Epithelial cell of proximal tubule (primary cell): ENCODE measurements at regions not wholly inside any gene's neighbourhood (a gene's known extent, or its start where the extent isn't known, plus 50 kb on each side); places are given as distances from the start of the nearest gene placed in this dataset.

Source experiments
- DNase-seq: peaks from one replicate; pipeline ENCODE4 v3.0.0-alpha.2; 2011; ENCODE audit warnings: low read depth
- H3K4me3 ChIP-seq: 2 replicates; pipeline ENCODE4 v1.5.1; 2011; ENCODE audit warnings: low read depth, mild to moderate bottlenecking, low read length
- CTCF ChIP-seq: conservative IDR thresholded peaks from 2 replicates; pipeline ENCODE4 v1.5.1; 2012; ENCODE audit warnings: low read depth, mild to moderate bottlenecking, low read length

DNA sequence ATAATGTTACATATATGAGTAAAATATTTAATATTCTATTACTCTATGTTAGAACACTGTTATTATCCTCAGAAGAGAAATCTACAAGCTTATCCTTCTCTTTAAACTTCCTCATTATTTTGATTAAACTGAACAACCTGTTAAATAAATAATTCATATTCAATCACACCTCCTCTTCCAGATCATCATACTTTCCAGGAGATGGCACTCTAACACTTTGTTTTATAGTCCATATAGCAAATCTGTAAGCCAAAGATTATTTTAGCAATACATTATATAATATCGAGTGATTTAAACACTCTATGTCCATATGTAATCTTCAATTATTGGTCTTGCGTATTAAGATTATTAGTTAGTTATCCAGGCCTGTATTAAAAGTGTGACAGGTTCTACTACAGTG lies 694.1 kb downstream of the ANKRD7 start:
- no peak overlapping the region for H3K4me3 ChIP-seq
- peak; percentile 56 for TF ChIP-seq CTCF
- DNase-seq = peak; percentile 6

GRCh38 chr7:118938845-118939244 lies 714.3 kb downstream of the ANKRD7 start:
- H3K4me3 ChIP-seq = no peak overlapping the region
- no peak for TF ChIP-seq CTCF
- DNase-seq = no peak

DNA sequence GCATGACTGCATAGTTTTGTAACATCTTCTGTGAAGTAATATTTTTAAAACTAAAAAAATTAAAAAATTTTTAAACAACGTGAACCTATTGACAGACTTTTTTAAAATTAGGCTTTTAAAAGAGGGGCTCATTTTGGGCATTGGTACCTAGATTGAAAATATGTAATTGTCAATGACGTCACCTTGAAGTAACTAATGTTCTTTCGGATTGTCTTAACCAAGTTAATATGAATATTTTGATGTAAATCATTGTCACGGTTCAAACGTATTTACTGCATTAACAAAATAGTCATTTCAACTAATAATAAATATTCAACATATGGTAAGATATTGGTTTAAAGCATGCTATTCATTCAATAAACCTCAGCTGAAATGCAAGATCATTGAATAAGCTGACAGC lies 719.8 kb downstream of the ANKRD7 start:
- H3K4me3 ChIP-seq = no peak overlapping the region

GRCh38 chr7:118945911-118946682 lies 721.6 kb downstream of the ANKRD7 start:
- H3K4me3 ChIP-seq = no peak overlapping the region
- no peak for TF ChIP-seq CTCF
- DNase-seq = no peak

More for the DNA sequence above, 719.8 kb downstream of the ANKRD7 start:
- no peak for DNase-seq
- TF ChIP-seq CTCF = no peak

- no peak for DNase-seq
- no peak for TF ChIP-seq CTCF
- no peak overlapping the region for H3K4me3 ChIP-seq
Observed at GRCh38 chr7:118948508-118948907, 724.0 kb downstream of the ANKRD7 start.

DNA sequence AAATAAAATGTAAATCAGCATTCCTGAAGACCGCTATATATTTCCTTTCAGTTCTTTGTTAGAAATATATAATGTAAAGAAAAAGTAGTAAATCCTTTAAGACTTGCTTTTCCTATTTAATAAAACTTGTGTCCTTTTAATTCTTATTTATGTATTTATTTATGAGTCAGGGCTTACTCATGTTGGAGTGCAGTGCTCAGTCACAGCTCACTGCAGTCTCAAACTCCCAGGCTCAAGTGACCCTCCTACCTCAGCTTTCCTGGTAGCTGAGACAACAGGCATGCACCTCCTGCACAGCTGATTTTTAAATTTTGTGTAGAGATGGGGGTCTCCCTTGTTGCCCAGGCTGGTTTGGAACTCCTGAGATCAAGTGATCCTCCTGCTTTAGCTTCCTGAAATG lies 724.5 kb downstream of the ANKRD7 start:
- H3K4me3 ChIP-seq = no peak overlapping the region
- DNase-seq = peak; percentile 19

More for the DNA sequence above, 724.5 kb downstream of the ANKRD7 start:
- no peak for TF ChIP-seq CTCF
